OCI-LY7 (cell line): ENCODE measurements at regions not wholly inside any gene's neighbourhood (a gene's known extent, or its start where the extent isn't known, plus 50 kb on each side); places are given as distances from the start of the nearest gene placed in this dataset.

ENCODE experiments used
- BruUV-seq: library from RNA; stranded (reverse); fragments of 400-500 nt; replicated peaks from 2 replicates; lab custom pipeline; 2021; lab: Mats Ljungman, UMichigan
- CTCF ChIA-PET: fragments of 300-600 bp; sonication (Branson Sonifier 250); formaldehyde crosslinking; loops from one replicate; lab custom pipeline; 2022; ENCODE audit warnings: antibody characterized with exemption; ENCODE audit not compliant: unreplicated experiment; lab: Charles Lee
- POLR2A ChIA-PET: fragments of 300-600 bp; sonication (Branson Sonifier 250); formaldehyde crosslinking; loops from one replicate; lab custom pipeline; 2022; ENCODE audit warnings: antibody characterized with exemption; lab: Charles Lee
- DNase-seq: peaks from one replicate; pipeline ENCODE4 v3.0.0-alpha.2; 2015; ENCODE audit warnings: low spot score
- H2AFZ ChIP-seq: fragments of 200-600 bp; sonication (generic), shearing (Covaris generic); 2 replicates; pipeline ENCODE4 v1.6.1; 2014; ENCODE audit warnings: mild to moderate bottlenecking, antibody characterized with exemption, low read length, moderate library complexity
- H3K27ac ChIP-seq: fragments of 200-600 bp; sonication (generic); 2 replicates; pipeline ENCODE4 v1.5.1; 2014; ENCODE audit warnings: mixed run types, low read depth, mild to moderate bottlenecking, moderate library complexity, low read length, inconsistent platforms; ENCODE audit not compliant: poor library complexity, severe bottlenecking
- H3K36me3 ChIP-seq: fragments of 200-600 bp; sonication (generic); 2 replicates; pipeline ENCODE4 v1.6.1; 2014; ENCODE audit warnings: mild to moderate bottlenecking, antibody characterized with exemption, low read length, moderate library complexity, mixed read lengths; ENCODE audit not compliant: insufficient read depth
- H3K4me1 ChIP-seq: fragments of 200-600 bp; sonication (generic); 2 replicates; pipeline ENCODE4 v1.5.1; 2014; ENCODE audit warnings: mild to moderate bottlenecking, low read length; ENCODE audit not compliant: insufficient read depth, poor library complexity, severe bottlenecking
- H3K4me2 ChIP-seq: fragments of 200-600 bp; sonication (generic); 2 replicates; pipeline ENCODE4 v1.6.1; 2014; ENCODE audit warnings: mild to moderate bottlenecking, low read length
- H3K4me3 ChIP-seq: fragments of 200-600 bp; sonication (generic); 2 replicates; pipeline ENCODE4 v1.5.1; 2014; ENCODE audit warnings: mild to moderate bottlenecking, low read depth, low read length; ENCODE audit not compliant: poor library complexity, severe bottlenecking
- H3K79me2 ChIP-seq: fragments of 200-600 bp; sonication (generic); 2 replicates; pipeline ENCODE4 v1.6.1; 2016; ENCODE audit warnings: low read depth, mild to moderate bottlenecking, low read length, moderate library complexity, mixed read lengths; ENCODE audit not compliant: insufficient read depth
- H3K9me2 ChIP-seq: fragments of 200-600 bp; sonication (generic); 2 replicates; pipeline ENCODE4 v1.6.1; 2016; ENCODE audit warnings: mild to moderate bottlenecking, low read length, mixed read lengths; ENCODE audit not compliant: insufficient read depth
- H3K9me3 ChIP-seq: fragments of 200-600 bp; sonication (generic); 2 replicates; pipeline ENCODE4 v1.6.1; 2014; ENCODE audit warnings: mild to moderate bottlenecking, mixed run types, low read length, mixed read lengths
- H4K20me1 ChIP-seq: fragments of 200-600 bp; sonication (generic); 2 replicates; pipeline ENCODE4 v1.6.1; 2014; ENCODE audit warnings: mild to moderate bottlenecking, antibody characterized with exemption, low read length, moderate library complexity, mixed read lengths; ENCODE audit not compliant: insufficient read depth
- EZH2phosphoT487 ChIP-seq: fragments of 200-600 bp; sonication (generic); IDR thresholded peaks from 2 replicates; pipeline ENCODE4 v1.6.1; 2018; ENCODE audit warnings: low read depth, borderline replicate concordance, mild to moderate bottlenecking, mixed run types, antibody characterized with exemption, low read length, moderate library complexity, mixed read lengths
- intact Hi-C: fragments of 100-400 bp; cut with micrococcal nuclease; formaldehyde crosslinking; loops from one replicate; pipeline ENCODE4 v1.10.0; 2022; ENCODE audit not compliant: unreplicated experiment
- TF ChIP-seq, protein P1 (sequence below): fragments of 200-600 bp; sonication (generic); conservative IDR thresholded peaks from 2 replicates; pipeline ENCODE4 v1.5.1; 2014; ENCODE audit warnings: mild to moderate bottlenecking, antibody characterized with exemption, low read length, moderate library complexity, mixed read lengths

DNA sequence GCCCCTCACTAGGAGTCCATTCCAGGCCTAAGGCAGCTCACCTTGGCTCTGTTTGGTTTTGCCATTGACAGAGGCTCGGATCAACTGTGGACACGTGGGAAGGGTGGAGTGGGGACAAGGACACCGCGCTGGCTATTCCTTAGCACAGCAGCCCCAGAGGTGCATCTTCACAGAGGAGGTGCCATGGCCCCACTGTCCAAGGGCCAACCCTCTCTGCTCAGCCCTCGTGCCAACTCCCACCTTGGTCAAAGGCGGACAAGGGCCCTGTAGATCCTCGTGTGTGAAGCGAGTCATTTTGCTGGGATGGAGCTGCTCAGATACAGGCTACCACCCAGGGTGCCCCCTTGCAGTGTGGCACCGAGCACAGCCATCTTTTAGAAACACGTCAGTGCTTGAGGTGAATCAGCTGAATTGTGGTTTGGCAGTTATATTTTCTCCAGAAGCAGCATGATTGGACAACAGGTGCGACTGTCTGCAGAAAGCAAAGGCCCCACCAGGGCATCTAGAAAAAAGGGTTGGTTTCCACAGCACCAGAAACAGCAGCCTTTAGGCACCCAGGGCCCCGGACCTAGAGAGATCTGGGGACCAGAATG, 192.1 kb upstream of the GPR12 start:
- Histone ChIP-seq H3K27ac (no peak overlapping the region), H3K79me2 (no peaks in the 10 kb centered on the region), H4K20me1 (no peaks in the 10 kb centered on the region), H3K4me2 (no peak overlapping the region), H3K9me3 (no peaks in the 10 kb centered on the region), H3K4me1 (no peaks in the 10 kb centered on the region), H2AFZ (no peak overlapping the region), H3K36me3 (no peaks in the 10 kb centered on the region), H3K9me2 (no peaks in the 10 kb centered on the region), H3K4me3 (no peak overlapping the region)
- intact Hi-C loops, result no loop called here
- no peak for DNase-seq
- TF ChIP-seq, protein P1, sequence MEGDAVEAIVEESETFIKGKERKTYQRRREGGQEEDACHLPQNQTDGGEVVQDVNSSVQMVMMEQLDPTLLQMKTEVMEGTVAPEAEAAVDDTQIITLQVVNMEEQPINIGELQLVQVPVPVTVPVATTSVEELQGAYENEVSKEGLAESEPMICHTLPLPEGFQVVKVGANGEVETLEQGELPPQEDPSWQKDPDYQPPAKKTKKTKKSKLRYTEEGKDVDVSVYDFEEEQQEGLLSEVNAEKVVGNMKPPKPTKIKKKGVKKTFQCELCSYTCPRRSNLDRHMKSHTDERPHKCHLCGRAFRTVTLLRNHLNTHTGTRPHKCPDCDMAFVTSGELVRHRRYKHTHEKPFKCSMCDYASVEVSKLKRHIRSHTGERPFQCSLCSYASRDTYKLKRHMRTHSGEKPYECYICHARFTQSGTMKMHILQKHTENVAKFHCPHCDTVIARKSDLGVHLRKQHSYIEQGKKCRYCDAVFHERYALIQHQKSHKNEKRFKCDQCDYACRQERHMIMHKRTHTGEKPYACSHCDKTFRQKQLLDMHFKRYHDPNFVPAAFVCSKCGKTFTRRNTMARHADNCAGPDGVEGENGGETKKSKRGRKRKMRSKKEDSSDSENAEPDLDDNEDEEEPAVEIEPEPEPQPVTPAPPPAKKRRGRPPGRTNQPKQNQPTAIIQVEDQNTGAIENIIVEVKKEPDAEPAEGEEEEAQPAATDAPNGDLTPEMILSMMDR, result no peak
- no peak for TF ChIP-seq EZH2phosphoT487
- CTCF ChIA-PET, result no interaction called here
- POLR2A ChIA-PET, result no interaction called here
- BruUV-seq, result no TSS peak

DNA sequence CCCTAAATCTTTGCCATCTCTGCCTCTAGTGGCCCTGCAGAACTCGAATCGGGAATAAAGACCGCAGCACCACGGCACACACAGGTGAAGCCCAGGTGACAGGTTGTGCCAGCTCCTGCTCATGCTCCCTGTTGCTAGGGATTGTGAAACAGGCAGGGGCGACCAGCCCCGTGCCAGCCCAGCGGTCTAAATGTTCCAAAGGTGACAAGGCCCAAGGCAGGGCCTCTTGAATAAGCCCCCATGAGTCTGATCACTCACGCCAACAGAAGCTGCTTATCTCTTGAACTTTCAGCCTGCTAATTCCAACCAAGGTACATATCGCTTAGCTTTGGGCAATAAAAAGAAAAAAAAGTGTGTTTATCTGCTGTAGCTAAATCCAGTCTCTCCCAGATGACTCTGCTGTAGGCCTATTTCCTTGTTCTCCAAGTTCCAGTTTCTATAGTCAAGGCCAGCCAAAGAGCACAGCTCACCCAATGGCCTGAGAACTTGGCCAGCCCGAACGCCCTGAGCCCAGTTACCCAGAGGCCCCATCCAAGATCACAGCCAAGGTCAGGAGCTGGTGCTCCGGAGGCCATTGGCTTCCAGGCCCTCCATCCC, 191.1 kb upstream of the GPR12 start:
- intact Hi-C loops, result no loop called here
- Histone ChIP-seq H2AFZ (no peak overlapping the region), H3K36me3 (no peaks in the 10 kb centered on the region), H3K4me3 (no peak overlapping the region), H3K79me2 (no peaks in the 10 kb centered on the region), H3K4me2 (no peak overlapping the region), H3K9me2 (no peaks in the 10 kb centered on the region), H3K27ac (no peak overlapping the region), H4K20me1 (no peaks in the 10 kb centered on the region), H3K9me3 (no peaks in the 10 kb centered on the region), H3K4me1 (no peaks in the 10 kb centered on the region)
- CTCF ChIA-PET, result interaction anchor here (0.5 kb wide), 1 partner anchor 223 kb away, joined by 3 read pairs; no protein-coding TSS in a partner anchor
- TF ChIP-seq EZH2phosphoT487, result no peak
- TF ChIP-seq, protein P1, result no peak
- DNase-seq, result no peak
- no TSS peak for BruUV-seq
- POLR2A ChIA-PET, result interaction anchor here (0.6 kb wide), 1 partner anchor 1166 kb away, joined by 4 read pairs; no protein-coding TSS in a partner anchor

DNA sequence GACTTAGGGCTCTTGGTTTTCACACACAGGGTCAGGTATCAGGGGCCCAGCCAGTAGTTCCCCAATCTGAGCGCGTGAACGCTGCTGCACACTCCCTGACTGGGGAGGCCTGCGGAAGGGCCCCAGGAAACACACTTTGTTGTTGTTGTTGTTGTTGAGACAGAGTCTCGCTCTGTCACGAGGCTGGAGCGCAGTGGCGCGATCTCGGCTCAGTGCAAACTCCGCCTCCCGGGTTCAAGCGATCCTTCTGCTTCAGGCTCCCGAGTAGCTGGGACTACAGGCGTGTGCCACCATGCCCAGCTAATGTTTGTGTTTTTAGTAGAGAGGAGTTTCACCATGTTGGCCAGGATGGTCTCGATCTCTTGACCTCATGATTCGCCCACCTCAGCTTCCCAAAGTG, 190.4 kb upstream of the GPR12 start:
- H3K4me1 ChIP-seq, result no peaks in the 10 kb centered on the region
- CTCF ChIA-PET, result interaction anchor here (0.5 kb wide), 1 partner anchor 370 kb away, joined by 4 read pairs; no protein-coding TSS in a partner anchor
- TF ChIP-seq, protein P1, result no peak
- TF ChIP-seq EZH2phosphoT487, result no peak
- intact Hi-C loops, result no loop called here
- H2AFZ ChIP-seq, result no peak overlapping the region
- H3K9me2 ChIP-seq, result no peaks in the 10 kb centered on the region
- H3K79me2 ChIP-seq, result no peaks in the 10 kb centered on the region
- BruUV-seq, result no TSS peak
- no peaks in the 10 kb centered on the region for H3K36me3 ChIP-seq
- DNase-seq, result no peak
- H4K20me1 ChIP-seq, result no peaks in the 10 kb centered on the region
- H3K27ac ChIP-seq, result no peak overlapping the region
- H3K4me3 ChIP-seq, result no peak overlapping the region
- no peak overlapping the region for H3K4me2 ChIP-seq
- POLR2A ChIA-PET, result interaction anchor here (1.0 kb wide), 1 partner anchor 981 kb away, joined by 3 read pairs; no protein-coding TSS in a partner anchor
- H3K9me3 ChIP-seq, result no peaks in the 10 kb centered on the region
